Activated CD4-positive, alpha-beta memory T cell treated with anti-CD3 and anti-CD28 coated beads for 36 hours (primary cell): ENCODE measurements at regions not wholly inside any gene's neighbourhood (a gene's known extent, or its start where the extent isn't known, plus 50 kb on each side); places are given as distances from the start of the nearest gene placed in this dataset.

Experiments
- CTCF ChIA-PET: fragments of 350-600 bp; sonication (Branson Sonifier 250); formaldehyde crosslinking; loops from one replicate; lab custom pipeline; 2021; ENCODE audit warnings: antibody characterized with exemption, inconsistent platforms; lab: Charles Lee
- POLR2A ChIA-PET: fragments of 350-600 bp; sonication (Branson Sonifier 250); formaldehyde crosslinking; loops from one replicate; lab custom pipeline; 2021; ENCODE audit warnings: antibody characterized with exemption; lab: Charles Lee
- DNase-seq: peaks from one replicate; pipeline ENCODE4 v3.0.0-alpha.2; 2020
- H3K27ac Mint-ChIP-seq: one replicate; pipeline ENCODE4 v1.8.0; 2021; ENCODE audit warnings: mixed read lengths
- H3K27me3 Mint-ChIP-seq: one replicate; pipeline ENCODE4 v1.8.0; 2021; ENCODE audit warnings: mixed read lengths
- H3K36me3 Mint-ChIP-seq: one replicate; pipeline ENCODE4 v1.8.0; 2021; ENCODE audit warnings: mixed read lengths
- H3K4me1 Mint-ChIP-seq: one replicate; pipeline ENCODE4 v1.8.0; 2021; ENCODE audit warnings: low read depth, mixed read lengths
- H3K4me3 Mint-ChIP-seq: one replicate; pipeline ENCODE4 v1.8.0; 2021; ENCODE audit warnings: mild to moderate bottlenecking, mixed read lengths
- H3K9me3 Mint-ChIP-seq: one replicate; pipeline ENCODE4 v1.8.0; 2021; ENCODE audit warnings: mixed read lengths
- intact Hi-C: fragments of 100-400 bp; cut with micrococcal nuclease; formaldehyde crosslinking; loops from one replicate; pipeline ENCODE4 v1.15.1; 2023

DNA sequence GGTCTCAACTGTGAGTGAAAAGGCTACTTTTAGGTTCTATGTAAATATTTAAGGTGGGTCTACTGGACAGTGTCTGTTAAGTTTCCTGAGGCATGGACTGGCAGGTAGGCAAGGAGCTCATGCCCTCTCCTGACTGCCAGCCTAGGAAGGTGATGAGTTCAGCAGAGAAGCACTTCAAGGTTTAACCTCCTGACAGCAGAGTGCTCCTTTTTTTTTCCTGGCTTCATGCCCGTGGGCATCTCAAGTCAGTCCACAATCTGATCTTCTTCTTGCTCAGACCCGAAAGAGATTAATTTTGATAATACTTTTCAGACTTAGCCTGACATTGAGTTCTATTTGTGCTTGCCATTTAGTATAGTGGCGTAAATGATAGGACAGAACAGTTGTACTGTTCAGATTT lies 241.9 kb upstream of the NREP start:
- Mint-ChIP-seq H3K27ac (no peak overlapping the region), H3K4me1 (no peaks in the 10 kb centered on the region), H3K36me3 (no peaks in the 10 kb centered on the region), H3K27me3 (no peaks in the 10 kb centered on the region), H3K4me3 (no peak overlapping the region), H3K9me3 (no peaks in the 10 kb centered on the region)
- intact Hi-C loops, result no loop called here
- CTCF ChIA-PET, result no interaction called here
- POLR2A ChIA-PET, result no interaction called here
- no peak for DNase-seq

GRCh38 chr5:111997711-111998110 lies 240.7 kb upstream of the NREP start:
- H3K9me3 Mint-ChIP-seq, result no peaks in the 10 kb centered on the region
- no peak overlapping the region for H3K4me3 Mint-ChIP-seq
- DNase-seq, result no peak
- no peaks in the 10 kb centered on the region for H3K27me3 Mint-ChIP-seq
- ChIA-PET CTCF (no interaction called here), POLR2A (no interaction called here)
- H3K36me3 Mint-ChIP-seq, result no peaks in the 10 kb centered on the region
- H3K4me1 Mint-ChIP-seq, result no peaks in the 10 kb centered on the region
- intact Hi-C loops, result no loop called here
- no peak overlapping the region for H3K27ac Mint-ChIP-seq

GRCh38 chr5:111997308-111997707 lies 240.3 kb upstream of the NREP start:
- no peak for DNase-seq
- ChIA-PET POLR2A (no interaction called here), CTCF (no interaction called here)
- Mint-ChIP-seq H3K9me3 (no peaks in the 10 kb centered on the region), H3K4me1 (no peaks in the 10 kb centered on the region), H3K27me3 (no peaks in the 10 kb centered on the region), H3K36me3 (no peaks in the 10 kb centered on the region), H3K4me3 (no peak overlapping the region), H3K27ac (no peak overlapping the region)
- intact Hi-C loops, result no loop called here

GRCh38 chr5:111996574-111996973 lies 239.6 kb upstream of the NREP start:
- ChIA-PET CTCF (no interaction called here), POLR2A (no interaction called here)
- no peaks in the 10 kb centered on the region for H3K36me3 Mint-ChIP-seq
- H3K4me1 Mint-ChIP-seq, result no peaks in the 10 kb centered on the region
- H3K9me3 Mint-ChIP-seq, result peaks cover 3% of the 10 kb centered on the region
- H3K27me3 Mint-ChIP-seq, result no peaks in the 10 kb centered on the region
- no peak overlapping the region for H3K27ac Mint-ChIP-seq
- intact Hi-C loops, result no loop called here
- no peak for DNase-seq
- H3K4me3 Mint-ChIP-seq, result no peak overlapping the region

- Mint-ChIP-seq H3K27ac (no peak overlapping the region), H3K4me3 (no peak overlapping the region), H3K36me3 (no peaks in the 10 kb centered on the region), H3K9me3 (peaks cover 3% of the 10 kb centered on the region), H3K27me3 (no peaks in the 10 kb centered on the region), H3K4me1 (no peaks in the 10 kb centered on the region)
- CTCF ChIA-PET, result no interaction called here
- intact Hi-C loops, result no loop called here
- POLR2A ChIA-PET, result no interaction called here
- no peak for DNase-seq
Observed at GRCh38 chr5:111995701-111996100, 238.7 kb upstream of the NREP start.

DNA sequence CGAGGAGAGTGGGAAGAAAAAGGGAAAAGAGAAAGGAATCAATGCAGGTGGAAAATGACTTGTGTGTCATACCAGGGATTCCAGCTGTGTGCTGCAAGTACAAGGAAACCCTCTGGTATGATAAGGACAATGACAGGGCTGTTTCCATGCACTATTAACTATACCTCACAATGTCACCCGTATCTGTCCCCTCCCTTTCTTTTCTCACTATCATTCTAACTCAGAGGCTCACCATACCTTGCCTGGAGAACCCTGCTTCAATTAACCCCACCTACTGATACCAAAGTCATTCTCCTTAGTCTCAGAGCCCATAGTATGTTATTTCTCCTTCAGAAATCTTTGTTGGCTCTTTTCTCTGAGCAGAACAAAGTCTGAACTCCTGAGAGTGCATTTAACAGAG lies 236.2 kb upstream of the NREP start:
- no peak overlapping the region for H3K4me3 Mint-ChIP-seq
- POLR2A ChIA-PET, result no interaction called here

GRCh38 chr5:111984044-111984443 lies 227.1 kb upstream of the NREP start:
- ChIA-PET CTCF (no interaction called here), POLR2A (no interaction called here)
- Mint-ChIP-seq H3K36me3 (no peaks in the 10 kb centered on the region), H3K4me3 (no peak overlapping the region), H3K9me3 (peaks cover 6% of the 10 kb centered on the region), H3K27me3 (no peaks in the 10 kb centered on the region), H3K27ac (no peak overlapping the region), H3K4me1 (no peaks in the 10 kb centered on the region)
- intact Hi-C loops, result no loop called here
- no peak for DNase-seq

More for the DNA sequence above, 236.2 kb upstream of the NREP start:
- no peak for DNase-seq
- CTCF ChIA-PET, result no interaction called here
- Mint-ChIP-seq H3K27ac (no peak overlapping the region), H3K4me1 (no peaks in the 10 kb centered on the region), H3K27me3 (no peaks in the 10 kb centered on the region), H3K9me3 (peaks cover 8% of the 10 kb centered on the region), H3K36me3 (no peaks in the 10 kb centered on the region)
- intact Hi-C loops, result no loop called here

DNA sequence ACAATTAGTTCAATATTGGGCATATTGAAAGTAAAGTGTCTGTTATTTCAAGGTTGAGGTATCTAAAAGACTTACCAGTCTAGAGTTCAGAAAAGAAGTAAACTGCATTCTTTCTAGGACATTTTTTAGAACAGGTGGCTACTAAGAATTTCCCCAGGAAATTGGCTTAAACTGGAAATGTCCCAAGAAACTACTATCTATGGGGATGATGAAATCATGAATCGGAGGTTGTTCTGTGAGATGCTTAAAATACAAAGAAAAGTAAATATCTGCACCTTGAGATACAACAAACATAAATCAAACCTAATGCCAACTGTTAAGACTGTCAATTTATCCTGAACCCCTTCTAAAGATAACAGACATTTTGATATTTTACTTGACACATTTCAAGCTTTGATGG lies 226.5 kb upstream of the NREP start:
- H3K4me1 Mint-ChIP-seq, result no peaks in the 10 kb centered on the region
- H3K27ac Mint-ChIP-seq, result no peak overlapping the region
- CTCF ChIA-PET, result no interaction called here
- peaks cover 3% of the 10 kb centered on the region for H3K9me3 Mint-ChIP-seq
- no peaks in the 10 kb centered on the region for H3K36me3 Mint-ChIP-seq
- no peaks in the 10 kb centered on the region for H3K27me3 Mint-ChIP-seq
- H3K4me3 Mint-ChIP-seq, result no peak overlapping the region
- intact Hi-C loops, result no loop called here
- DNase-seq, result no peak
- POLR2A ChIA-PET, result no interaction called here

DNA sequence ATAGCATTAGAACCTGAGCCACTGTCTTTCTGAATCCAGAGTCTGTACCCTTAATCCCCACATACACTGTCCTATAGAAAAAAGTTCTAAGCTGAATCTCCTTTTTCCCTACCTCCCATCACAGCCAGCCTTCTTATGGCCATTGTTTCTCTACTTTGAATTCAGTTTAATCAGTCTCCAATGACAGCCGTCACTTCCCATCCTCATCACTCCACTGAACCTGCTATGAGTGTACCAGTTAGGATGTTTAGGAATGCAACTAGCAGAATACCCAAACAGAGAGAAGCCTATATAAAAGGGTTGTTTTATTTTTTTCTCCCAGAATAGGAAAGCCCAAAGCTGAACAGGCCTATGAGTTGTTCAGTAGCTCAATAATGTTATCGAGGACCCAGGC lies 220.4 kb upstream of the NREP start:
- Mint-ChIP-seq H3K4me1 (no peaks in the 10 kb centered on the region), H3K9me3 (no peaks in the 10 kb centered on the region), H3K36me3 (no peaks in the 10 kb centered on the region), H3K4me3 (no peak overlapping the region), H3K27ac (no peak overlapping the region), H3K27me3 (no peaks in the 10 kb centered on the region)
- ChIA-PET CTCF (no interaction called here), POLR2A (no interaction called here)
- intact Hi-C loops, result no loop called here
- DNase-seq, result no peak

DNA sequence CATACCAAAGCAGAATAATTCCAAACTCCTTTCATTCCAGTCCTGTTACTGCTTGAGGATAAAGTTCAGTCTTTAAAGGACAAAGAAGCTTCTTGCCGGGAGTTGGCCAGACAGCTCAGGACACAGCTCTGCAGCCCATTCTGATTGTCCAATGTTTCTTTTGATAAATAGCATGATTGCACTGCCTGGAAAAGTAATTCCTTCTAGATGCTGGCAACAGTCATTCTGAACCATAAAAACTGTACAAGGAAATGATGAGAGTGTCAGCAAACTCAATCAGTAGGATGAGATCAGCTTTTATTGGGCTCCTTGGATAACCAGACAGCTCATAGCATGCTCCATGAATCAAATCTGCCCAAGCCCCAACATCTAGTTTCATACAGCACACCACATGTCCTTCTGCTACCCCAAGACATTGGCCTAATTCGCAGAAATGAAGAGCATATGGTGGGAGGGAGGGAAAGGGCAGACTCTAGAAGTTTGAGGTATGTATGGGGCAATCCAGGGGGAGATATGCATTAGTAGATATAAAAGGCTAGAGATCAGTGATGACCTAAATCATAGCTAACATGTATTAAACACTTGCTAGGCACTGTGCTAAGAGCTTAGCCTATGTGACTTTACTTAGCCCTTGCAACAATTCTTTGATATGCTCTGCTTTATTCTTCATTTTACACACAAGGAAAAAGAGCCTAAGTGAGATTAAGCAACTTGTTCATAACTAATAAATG lies 219.9 kb upstream of the NREP start:
- ChIA-PET POLR2A (no interaction called here), CTCF (no interaction called here)
- Mint-ChIP-seq H3K27ac (no peak overlapping the region), H3K9me3 (no peaks in the 10 kb centered on the region), H3K36me3 (no peaks in the 10 kb centered on the region), H3K27me3 (no peaks in the 10 kb centered on the region), H3K4me1 (no peaks in the 10 kb centered on the region), H3K4me3 (no peak overlapping the region)
- intact Hi-C loops, result no loop called here
- DNase-seq, result no peak

GRCh38 chr5:111975133-111975532 lies 218.1 kb upstream of the NREP start:
- intact Hi-C loops, result no loop called here
- H3K4me3 Mint-ChIP-seq, result no peak overlapping the region
- ChIA-PET CTCF (no interaction called here), POLR2A (no interaction called here)
- DNase-seq, result no peak
- H3K36me3 Mint-ChIP-seq, result no peaks in the 10 kb centered on the region
- no peaks in the 10 kb centered on the region for H3K27me3 Mint-ChIP-seq
- H3K9me3 Mint-ChIP-seq, result no peaks in the 10 kb centered on the region
- H3K27ac Mint-ChIP-seq, result no peak overlapping the region
- H3K4me1 Mint-ChIP-seq, result no peaks in the 10 kb centered on the region

DNA sequence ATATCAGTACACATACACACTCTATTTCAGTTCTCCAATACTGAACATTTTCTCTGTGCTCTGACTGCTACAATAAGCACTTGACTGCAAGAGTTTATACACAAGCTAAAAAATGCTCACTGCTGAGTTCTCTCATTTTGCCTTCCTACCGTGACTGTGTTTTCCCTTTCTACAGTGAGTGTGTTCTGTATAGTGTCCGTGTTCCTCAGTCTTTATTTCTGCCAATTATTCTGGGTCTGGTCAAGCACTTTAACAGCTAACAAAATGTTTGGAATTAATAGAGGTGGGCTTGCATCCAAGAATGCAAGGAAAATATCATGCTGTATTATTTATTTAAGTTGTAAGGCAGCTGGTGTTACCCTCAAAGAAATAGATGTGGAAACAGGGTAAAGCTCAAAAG lies 217.0 kb upstream of the NREP start:
- no peak overlapping the region for H3K27ac Mint-ChIP-seq
- CTCF ChIA-PET, result no interaction called here
- no peaks in the 10 kb centered on the region for H3K4me1 Mint-ChIP-seq
- intact Hi-C loops, result no loop called here
- no peak for DNase-seq
- H3K9me3 Mint-ChIP-seq, result no peaks in the 10 kb centered on the region
- no peak overlapping the region for H3K4me3 Mint-ChIP-seq
- H3K27me3 Mint-ChIP-seq, result no peaks in the 10 kb centered on the region
- H3K36me3 Mint-ChIP-seq, result no peaks in the 10 kb centered on the region
- POLR2A ChIA-PET, result no interaction called here

DNA sequence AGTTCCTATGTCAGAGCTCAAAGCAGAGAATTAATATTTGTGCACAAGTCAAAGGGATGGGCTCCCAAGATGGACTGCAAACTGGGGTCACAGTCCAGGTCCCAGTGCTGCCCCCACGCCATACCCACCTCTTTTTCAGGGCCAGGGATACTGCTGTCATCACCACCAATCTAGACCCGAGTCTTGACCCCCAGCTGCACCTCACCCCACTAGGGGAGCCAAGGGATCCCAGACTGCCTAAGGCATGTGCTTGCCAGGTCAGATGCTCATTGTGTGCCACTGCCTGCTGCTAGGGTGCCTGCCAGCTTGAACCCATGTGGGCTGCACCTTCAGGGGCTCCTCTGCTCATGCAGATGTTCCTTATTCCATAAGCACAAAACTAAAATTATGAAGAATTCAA lies 215.6 kb upstream of the NREP start:
- Mint-ChIP-seq H3K4me3 (no peak overlapping the region), H3K36me3 (no peaks in the 10 kb centered on the region), H3K27me3 (no peaks in the 10 kb centered on the region), H3K27ac (no peak overlapping the region), H3K9me3 (no peaks in the 10 kb centered on the region), H3K4me1 (no peaks in the 10 kb centered on the region)
- no peak for DNase-seq
- ChIA-PET CTCF (no interaction called here), POLR2A (no interaction called here)
- intact Hi-C loops, result no loop called here
